Neural cell (in vitro differentiated cells): ENCODE measurements at regions not wholly inside any gene's neighbourhood (a gene's known extent, or its start where the extent isn't known, plus 50 kb on each side); places are given as distances from the start of the nearest gene placed in this dataset.

ENCODE experiments used
- H2AFZ ChIP-seq: fragments of 200-600, 300-800 bp; sonication (generic), shearing (Covaris generic); 2 replicates; pipeline ENCODE4 v1.6.0; 2014; ENCODE audit warnings: low read depth, mild to moderate bottlenecking, antibody characterized with exemption, low read length, moderate library complexity
- H3F3A ChIP-seq: fragments of 200-600 bp; shearing (Covaris generic); 2 replicates; pipeline ENCODE4 v1.6.1; 2016; ENCODE audit warnings: mild to moderate bottlenecking, moderate library complexity, mixed read lengths, antibody characterized with exemption, low read length; ENCODE audit not compliant: insufficient read depth, poor library complexity, severe bottlenecking
- H3K27ac ChIP-seq: fragments of 200-600, 300-800 bp; sonication (generic), shearing (Covaris generic); 2 replicates; pipeline ENCODE4 v1.5.1; 2014; ENCODE audit warnings: mild to moderate bottlenecking, low read length, moderate library complexity
- H3K27me3 ChIP-seq: fragments of 300-800, 200-600 bp; sonication (generic), shearing (Covaris generic); 2 replicates; pipeline ENCODE4 v1.6.0; 2014; ENCODE audit warnings: mild to moderate bottlenecking, low read depth, low read length, moderate library complexity; ENCODE audit not compliant: insufficient read depth
- H3K36me3 ChIP-seq: fragments of 300-800, 200-600 bp; sonication (generic), shearing (Covaris generic); 2 replicates; pipeline ENCODE4 v1.5.1; 2014; ENCODE audit warnings: mild to moderate bottlenecking, antibody characterized with exemption, low read length, moderate library complexity; ENCODE audit not compliant: insufficient read depth
- H3K4me2 ChIP-seq: fragments of 300-800, 200-600 bp; sonication (generic), shearing (Covaris generic); 2 replicates; pipeline ENCODE4 v1.6.0; 2014; ENCODE audit warnings: mild to moderate bottlenecking, low read length
- H3K4me3 ChIP-seq: fragments of 300-800, 200-600 bp; sonication (generic), shearing (Covaris generic); 2 replicates; pipeline ENCODE4 v1.5.1; 2014; ENCODE audit warnings: mild to moderate bottlenecking, low read length, moderate library complexity
- H3K79me2 ChIP-seq: fragments of 200-600 bp; shearing (Covaris generic); replicated peaks from 2 replicates; pipeline ENCODE4 v1.6.0; 2014; ENCODE audit warnings: mild to moderate bottlenecking, low read length, moderate library complexity; ENCODE audit not compliant: insufficient read depth
- H3K9ac ChIP-seq: fragments of 300-800, 200-600 bp; sonication (generic), shearing (Covaris generic); 2 replicates; pipeline ENCODE4 v1.6.1; 2016; ENCODE audit warnings: mild to moderate bottlenecking, low read length, mixed read lengths
- H3K9me2 ChIP-seq: fragments of 200-600 bp; shearing (Covaris generic); 2 replicates; pipeline ENCODE4 v1.6.1; 2016; ENCODE audit warnings: mild to moderate bottlenecking, low read length, mixed read lengths; ENCODE audit not compliant: insufficient read depth
- H3K9me3 ChIP-seq: fragments of 200-600, 300-800 bp; sonication (generic), shearing (Covaris generic); 2 replicates; pipeline ENCODE4 v1.6.1; 2016; ENCODE audit warnings: mild to moderate bottlenecking, mixed run types, low read length, moderate library complexity, mixed read lengths
- H4K20me1 ChIP-seq: fragments of 200-600 bp; shearing (Covaris generic); 2 replicates; pipeline ENCODE4 v1.6.1; 2016; ENCODE audit warnings: mild to moderate bottlenecking, mixed run types; ENCODE audit not compliant: insufficient read depth
- EP300 ChIP-seq: fragments of 450-650 bp; conservative IDR thresholded peaks from 2 replicates; pipeline ENCODE4 v1.6.1; 2014; ENCODE audit warnings: antibody characterized with exemption, mild to moderate bottlenecking, moderate library complexity; ENCODE audit not compliant: poor library complexity, severe bottlenecking
- EZH2 ChIP-seq: fragments of 200-600, 300-800 bp; shearing (Covaris generic), sonication (generic); IDR thresholded peaks from 2 replicates; pipeline ENCODE4 v1.6.1; 2014; ENCODE audit warnings: antibody characterized with exemption, low read length, borderline replicate concordance, mild to moderate bottlenecking; ENCODE audit not compliant: insufficient read depth, poor library complexity, severe bottlenecking
- MXI1 ChIP-seq: fragments of 450-650 bp; conservative IDR thresholded peaks from 2 replicates; pipeline ENCODE4 v1.6.1; 2014; ENCODE audit warnings: antibody characterized with exemption, mild to moderate bottlenecking; ENCODE audit not compliant: poor library complexity, severe bottlenecking
- POLR2AphosphoS5 ChIP-seq: IDR thresholded peaks from 2 replicates; pipeline ENCODE4 v1.6.1; 2012
- RAD21 ChIP-seq: fragments of 450-650 bp; conservative IDR thresholded peaks from 2 replicates; pipeline ENCODE4 v1.6.1; 2014; ENCODE audit warnings: antibody characterized with exemption, mild to moderate bottlenecking, moderate library complexity
- SMC3 ChIP-seq: fragments of 450-650 bp; conservative IDR thresholded peaks from 2 replicates; pipeline ENCODE4 v1.6.1; 2014; ENCODE audit warnings: antibody characterized with exemption, mild to moderate bottlenecking, moderate library complexity; ENCODE audit not compliant: poor library complexity
- TF ChIP-seq, protein P1 (sequence below): fragments of 450-650 bp; IDR thresholded peaks from 2 replicates; pipeline ENCODE4 v1.5.1; 2014; ENCODE audit warnings: antibody characterized with exemption, mild to moderate bottlenecking, moderate library complexity; ENCODE audit not compliant: poor library complexity, severe bottlenecking
- TF ChIP-seq, protein P2 (sequence below): IDR thresholded peaks from 2 replicates; pipeline ENCODE4 v1.6.1; 2012; ENCODE audit warnings: borderline replicate concordance

- no peaks in the 10 kb centered on the region for H3F3A ChIP-seq
- TF ChIP-seq, protein P1, sequence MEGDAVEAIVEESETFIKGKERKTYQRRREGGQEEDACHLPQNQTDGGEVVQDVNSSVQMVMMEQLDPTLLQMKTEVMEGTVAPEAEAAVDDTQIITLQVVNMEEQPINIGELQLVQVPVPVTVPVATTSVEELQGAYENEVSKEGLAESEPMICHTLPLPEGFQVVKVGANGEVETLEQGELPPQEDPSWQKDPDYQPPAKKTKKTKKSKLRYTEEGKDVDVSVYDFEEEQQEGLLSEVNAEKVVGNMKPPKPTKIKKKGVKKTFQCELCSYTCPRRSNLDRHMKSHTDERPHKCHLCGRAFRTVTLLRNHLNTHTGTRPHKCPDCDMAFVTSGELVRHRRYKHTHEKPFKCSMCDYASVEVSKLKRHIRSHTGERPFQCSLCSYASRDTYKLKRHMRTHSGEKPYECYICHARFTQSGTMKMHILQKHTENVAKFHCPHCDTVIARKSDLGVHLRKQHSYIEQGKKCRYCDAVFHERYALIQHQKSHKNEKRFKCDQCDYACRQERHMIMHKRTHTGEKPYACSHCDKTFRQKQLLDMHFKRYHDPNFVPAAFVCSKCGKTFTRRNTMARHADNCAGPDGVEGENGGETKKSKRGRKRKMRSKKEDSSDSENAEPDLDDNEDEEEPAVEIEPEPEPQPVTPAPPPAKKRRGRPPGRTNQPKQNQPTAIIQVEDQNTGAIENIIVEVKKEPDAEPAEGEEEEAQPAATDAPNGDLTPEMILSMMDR, result no peak
- TF ChIP-seq SMC3 (no peak), POLR2AphosphoS5 (no peak), RAD21 (no peak), EP300 (no peak), EZH2 (no peak)
- TF ChIP-seq, protein P2, sequence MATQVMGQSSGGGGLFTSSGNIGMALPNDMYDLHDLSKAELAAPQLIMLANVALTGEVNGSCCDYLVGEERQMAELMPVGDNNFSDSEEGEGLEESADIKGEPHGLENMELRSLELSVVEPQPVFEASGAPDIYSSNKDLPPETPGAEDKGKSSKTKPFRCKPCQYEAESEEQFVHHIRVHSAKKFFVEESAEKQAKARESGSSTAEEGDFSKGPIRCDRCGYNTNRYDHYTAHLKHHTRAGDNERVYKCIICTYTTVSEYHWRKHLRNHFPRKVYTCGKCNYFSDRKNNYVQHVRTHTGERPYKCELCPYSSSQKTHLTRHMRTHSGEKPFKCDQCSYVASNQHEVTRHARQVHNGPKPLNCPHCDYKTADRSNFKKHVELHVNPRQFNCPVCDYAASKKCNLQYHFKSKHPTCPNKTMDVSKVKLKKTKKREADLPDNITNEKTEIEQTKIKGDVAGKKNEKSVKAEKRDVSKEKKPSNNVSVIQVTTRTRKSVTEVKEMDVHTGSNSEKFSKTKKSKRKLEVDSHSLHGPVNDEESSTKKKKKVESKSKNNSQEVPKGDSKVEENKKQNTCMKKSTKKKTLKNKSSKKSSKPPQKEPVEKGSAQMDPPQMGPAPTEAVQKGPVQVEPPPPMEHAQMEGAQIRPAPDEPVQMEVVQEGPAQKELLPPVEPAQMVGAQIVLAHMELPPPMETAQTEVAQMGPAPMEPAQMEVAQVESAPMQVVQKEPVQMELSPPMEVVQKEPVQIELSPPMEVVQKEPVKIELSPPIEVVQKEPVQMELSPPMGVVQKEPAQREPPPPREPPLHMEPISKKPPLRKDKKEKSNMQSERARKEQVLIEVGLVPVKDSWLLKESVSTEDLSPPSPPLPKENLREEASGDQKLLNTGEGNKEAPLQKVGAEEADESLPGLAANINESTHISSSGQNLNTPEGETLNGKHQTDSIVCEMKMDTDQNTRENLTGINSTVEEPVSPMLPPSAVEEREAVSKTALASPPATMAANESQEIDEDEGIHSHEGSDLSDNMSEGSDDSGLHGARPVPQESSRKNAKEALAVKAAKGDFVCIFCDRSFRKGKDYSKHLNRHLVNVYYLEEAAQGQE, result no peak
- H3K27ac ChIP-seq, result no peak overlapping the region
- H3K9me3 ChIP-seq, result no peaks in the 10 kb centered on the region
- H2AFZ ChIP-seq, result no peak overlapping the region
- no peak overlapping the region for H3K9ac ChIP-seq
- H3K9me2 ChIP-seq, result no peaks in the 10 kb centered on the region
- no peaks in the 10 kb centered on the region for H4K20me1 ChIP-seq
- no peaks in the 10 kb centered on the region for H3K79me2 ChIP-seq
- no peak overlapping the region for H3K4me2 ChIP-seq
- H3K36me3 ChIP-seq, result no peaks in the 10 kb centered on the region
- H3K27me3 ChIP-seq, result no peaks in the 10 kb centered on the region
- H3K4me3 ChIP-seq, result no peak overlapping the region
Observed at GRCh38 chr3:187946163-187946691, 201.0 kb upstream of the BCL6 start.

DNA sequence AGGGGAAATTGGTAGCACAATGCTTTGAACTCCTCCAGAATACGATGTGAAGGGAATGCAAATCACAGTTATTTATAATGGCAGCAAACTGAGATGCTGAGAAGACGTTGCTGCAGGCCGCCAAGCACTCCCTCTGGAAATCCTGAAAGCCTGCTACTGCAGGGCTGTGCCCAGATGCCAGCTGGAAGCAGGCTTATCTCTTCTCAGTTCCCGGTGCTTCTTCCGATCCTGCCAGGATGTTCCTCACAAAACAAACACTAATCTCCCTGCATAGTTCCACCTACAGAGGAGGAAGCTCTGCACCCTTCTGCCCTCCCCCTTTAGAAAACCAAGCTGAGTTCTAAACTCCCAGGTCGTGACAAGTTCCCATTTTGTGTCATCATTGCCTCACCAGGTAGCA, 201.7 kb upstream of the BCL6 start:
- H3K9me3 ChIP-seq, result no peaks in the 10 kb centered on the region
- H4K20me1 ChIP-seq, result no peaks in the 10 kb centered on the region
- no peak overlapping the region for H3K9ac ChIP-seq
- H3K27me3 ChIP-seq, result no peaks in the 10 kb centered on the region
- no peak overlapping the region for H3K27ac ChIP-seq
- H3K9me2 ChIP-seq, result no peaks in the 10 kb centered on the region
- TF ChIP-seq, protein P2, result no peak
- TF ChIP-seq POLR2AphosphoS5, result no peak
- TF ChIP-seq EZH2, result no peak
- TF ChIP-seq MXI1, result no peak
- TF ChIP-seq RAD21, result no peak
- H3K79me2 ChIP-seq, result no peaks in the 10 kb centered on the region
- H2AFZ ChIP-seq, result no peak overlapping the region
- no peaks in the 10 kb centered on the region for H3K36me3 ChIP-seq
- H3F3A ChIP-seq, result no peaks in the 10 kb centered on the region
- H3K4me2 ChIP-seq, result no peak overlapping the region
- no peak overlapping the region for H3K4me3 ChIP-seq
